HL-60 (cell line): ENCODE measurements at regions not wholly inside any gene's neighbourhood (a gene's known extent, or its start where the extent isn't known, plus 50 kb on each side); places are given as distances from the start of the nearest gene placed in this dataset.

ENCODE experiments used
- GABPA ChIP-seq: IDR thresholded peaks from 2 replicates; pipeline ENCODE4 v1.6.1; 2012; ENCODE audit warnings: low read depth
- POLR2AphosphoS5 ChIP-seq: IDR thresholded peaks from 2 replicates; pipeline ENCODE4 v1.6.1; 2012; ENCODE audit warnings: low read depth
- SPI1 ChIP-seq: IDR thresholded peaks from 2 replicates; pipeline ENCODE4 v1.6.1; 2012; ENCODE audit warnings: low read depth, mild to moderate bottlenecking, borderline replicate concordance
- TF ChIP-seq, protein P1 (sequence below): IDR thresholded peaks from one replicate; pipeline ENCODE4 v1.5.1; 2011; ENCODE audit warnings: low read length, control low read depth, inconsistent platforms; ENCODE audit not compliant: insufficient read depth
- TF ChIP-seq, protein P2 (sequence below): IDR thresholded peaks from 2 replicates; pipeline ENCODE4 v1.6.1; 2012; ENCODE audit warnings: low read depth; ENCODE audit not compliant: insufficient replicate concordance

DNA sequence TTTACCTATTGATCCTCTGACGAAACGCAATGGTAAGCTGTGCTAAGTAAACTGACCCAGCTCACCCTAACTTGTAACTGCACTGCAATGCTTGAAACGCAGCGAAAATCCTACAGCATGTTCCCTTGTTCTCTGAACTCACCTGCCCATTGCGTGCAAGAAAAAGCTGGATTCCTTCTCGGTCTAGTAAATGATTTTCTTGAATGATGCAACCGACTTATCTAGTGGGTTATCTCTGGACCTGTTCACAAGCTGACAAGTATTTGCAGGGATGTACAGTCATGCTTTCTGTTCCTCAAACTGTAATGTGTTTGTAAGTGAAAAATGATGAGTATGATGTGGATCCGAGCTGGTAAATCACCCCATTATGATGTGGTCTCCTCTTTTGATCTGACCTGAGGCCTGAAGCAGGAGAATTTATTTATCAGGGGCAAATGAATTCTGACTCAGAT is 140.1 kb downstream of the BTC start:
- TF ChIP-seq POLR2AphosphoS5 = no peak
- TF ChIP-seq, protein P1, sequence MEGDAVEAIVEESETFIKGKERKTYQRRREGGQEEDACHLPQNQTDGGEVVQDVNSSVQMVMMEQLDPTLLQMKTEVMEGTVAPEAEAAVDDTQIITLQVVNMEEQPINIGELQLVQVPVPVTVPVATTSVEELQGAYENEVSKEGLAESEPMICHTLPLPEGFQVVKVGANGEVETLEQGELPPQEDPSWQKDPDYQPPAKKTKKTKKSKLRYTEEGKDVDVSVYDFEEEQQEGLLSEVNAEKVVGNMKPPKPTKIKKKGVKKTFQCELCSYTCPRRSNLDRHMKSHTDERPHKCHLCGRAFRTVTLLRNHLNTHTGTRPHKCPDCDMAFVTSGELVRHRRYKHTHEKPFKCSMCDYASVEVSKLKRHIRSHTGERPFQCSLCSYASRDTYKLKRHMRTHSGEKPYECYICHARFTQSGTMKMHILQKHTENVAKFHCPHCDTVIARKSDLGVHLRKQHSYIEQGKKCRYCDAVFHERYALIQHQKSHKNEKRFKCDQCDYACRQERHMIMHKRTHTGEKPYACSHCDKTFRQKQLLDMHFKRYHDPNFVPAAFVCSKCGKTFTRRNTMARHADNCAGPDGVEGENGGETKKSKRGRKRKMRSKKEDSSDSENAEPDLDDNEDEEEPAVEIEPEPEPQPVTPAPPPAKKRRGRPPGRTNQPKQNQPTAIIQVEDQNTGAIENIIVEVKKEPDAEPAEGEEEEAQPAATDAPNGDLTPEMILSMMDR = no peak
- no peak for TF ChIP-seq GABPA
- no peak for TF ChIP-seq SPI1
- TF ChIP-seq, protein P2, sequence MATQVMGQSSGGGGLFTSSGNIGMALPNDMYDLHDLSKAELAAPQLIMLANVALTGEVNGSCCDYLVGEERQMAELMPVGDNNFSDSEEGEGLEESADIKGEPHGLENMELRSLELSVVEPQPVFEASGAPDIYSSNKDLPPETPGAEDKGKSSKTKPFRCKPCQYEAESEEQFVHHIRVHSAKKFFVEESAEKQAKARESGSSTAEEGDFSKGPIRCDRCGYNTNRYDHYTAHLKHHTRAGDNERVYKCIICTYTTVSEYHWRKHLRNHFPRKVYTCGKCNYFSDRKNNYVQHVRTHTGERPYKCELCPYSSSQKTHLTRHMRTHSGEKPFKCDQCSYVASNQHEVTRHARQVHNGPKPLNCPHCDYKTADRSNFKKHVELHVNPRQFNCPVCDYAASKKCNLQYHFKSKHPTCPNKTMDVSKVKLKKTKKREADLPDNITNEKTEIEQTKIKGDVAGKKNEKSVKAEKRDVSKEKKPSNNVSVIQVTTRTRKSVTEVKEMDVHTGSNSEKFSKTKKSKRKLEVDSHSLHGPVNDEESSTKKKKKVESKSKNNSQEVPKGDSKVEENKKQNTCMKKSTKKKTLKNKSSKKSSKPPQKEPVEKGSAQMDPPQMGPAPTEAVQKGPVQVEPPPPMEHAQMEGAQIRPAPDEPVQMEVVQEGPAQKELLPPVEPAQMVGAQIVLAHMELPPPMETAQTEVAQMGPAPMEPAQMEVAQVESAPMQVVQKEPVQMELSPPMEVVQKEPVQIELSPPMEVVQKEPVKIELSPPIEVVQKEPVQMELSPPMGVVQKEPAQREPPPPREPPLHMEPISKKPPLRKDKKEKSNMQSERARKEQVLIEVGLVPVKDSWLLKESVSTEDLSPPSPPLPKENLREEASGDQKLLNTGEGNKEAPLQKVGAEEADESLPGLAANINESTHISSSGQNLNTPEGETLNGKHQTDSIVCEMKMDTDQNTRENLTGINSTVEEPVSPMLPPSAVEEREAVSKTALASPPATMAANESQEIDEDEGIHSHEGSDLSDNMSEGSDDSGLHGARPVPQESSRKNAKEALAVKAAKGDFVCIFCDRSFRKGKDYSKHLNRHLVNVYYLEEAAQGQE = no peak
